ENCODE measurements at regions not wholly inside any gene's neighbourhood (a gene's known extent, or its start where the extent isn't known, plus 50 kb on each side); places are given as distances from the start of the nearest gene placed in this dataset.

GRCh38 chr10:53749439-53749838, 976.9 kb upstream of the MBL2 start:
- DNase-seq (ENCODE audit: low read depth): no peak

GRCh38 chr10:53748319-53748718, 975.7 kb upstream of the MBL2 start:
- no peak for DNase-seq (ENCODE audit: low read depth)

- DNase-seq (ENCODE audit: low read depth): no peak
These were observed 972.2 kb upstream of the MBL2 start for GRCh38 chr10:53744746-53745145.

GRCh38 chr10:53744176-53744575, 971.6 kb upstream of the MBL2 start:
- no peak for DNase-seq (ENCODE audit: low read depth)

GRCh38 chr10:53737132-53737531, 964.5 kb upstream of the MBL2 start:
- no peak for DNase-seq (ENCODE audit: low read depth)

- DNase-seq (ENCODE audit: low read depth): no peak
These were observed 954.3 kb upstream of the MBL2 start for GRCh38 chr10:53726921-53727320.

GRCh38 chr10:53724581-53724980, 952.0 kb upstream of the MBL2 start:
- no peak for DNase-seq (ENCODE audit: low read depth)

GRCh38 chr10:53719658-53720057, 947.1 kb upstream of the MBL2 start:
- no peak for DNase-seq (ENCODE audit: low read depth)

- no peak for DNase-seq (ENCODE audit: low read depth)
These were observed 943.6 kb upstream of the MBL2 start for GRCh38 chr10:53716156-53716555.

GRCh38 chr10:53713431-53713830, 940.8 kb upstream of the MBL2 start:
- DNase-seq (ENCODE audit: low read depth): no peak

GRCh38 chr10:53702489-53702888, 929.9 kb upstream of the MBL2 start:
- DNase-seq (ENCODE audit: low read depth): no peak

GRCh38 chr10:53701213-53701612, 928.6 kb upstream of the MBL2 start:
- DNase-seq (ENCODE audit: low read depth): no peak

GRCh38 chr10:53700278-53700677, 927.7 kb upstream of the MBL2 start:
- no peak for DNase-seq (ENCODE audit: low read depth)

GRCh38 chr10:53699684-53700083, 927.1 kb upstream of the MBL2 start:
- no peak for DNase-seq (ENCODE audit: low read depth)

GRCh38 chr10:53699231-53699630, 926.6 kb upstream of the MBL2 start:
- DNase-seq (ENCODE audit: low read depth): no peak

- DNase-seq (ENCODE audit: low read depth): no peak
These were observed 924.5 kb upstream of the MBL2 start for GRCh38 chr10:53697038-53697437.

- DNase-seq (ENCODE audit: low read depth): no peak
These were observed 918.1 kb upstream of the MBL2 start for GRCh38 chr10:53690524-53691240.

- no peak for DNase-seq (ENCODE audit: low read depth)
These were observed 915.2 kb upstream of the MBL2 start for GRCh38 chr10:53687800-53688199.

GRCh38 chr10:53682885-53683284, 910.3 kb upstream of the MBL2 start:
- no peak for DNase-seq (ENCODE audit: low read depth)

- no peak for DNase-seq (ENCODE audit: low read depth)
These were observed 909.9 kb upstream of the MBL2 start for GRCh38 chr10:53682458-53682857.

GRCh38 chr10:53679666-53680065, 907.1 kb upstream of the MBL2 start:
- DNase-seq (ENCODE audit: low read depth): no peak

GRCh38 chr10:53675177-53675576, 902.6 kb upstream of the MBL2 start:
- DNase-seq (ENCODE audit: low read depth): no peak

GRCh38 chr10:53667063-53667462, 894.5 kb upstream of the MBL2 start:
- DNase-seq (ENCODE audit: low read depth): no peak
